ENCODE measurements at regions not wholly inside any gene's neighbourhood (a gene's known extent, or its start where the extent isn't known, plus 50 kb on each side); places are given as distances from the start of the nearest gene placed in this dataset.
"Not testable (repeated sequence)": the region's sequence is repeated elsewhere in the genome, so short reads cannot be mapped to it uniquely, and the experiment has no call there.

GRCh38 chr1:83142802-83143201 lies 856.1 kb downstream of the TTLL7 start:
- H3K9ac ChIP-seq (ENCODE audit: low read length in 3 of 3); H3K36me3 ChIP-seq (ENCODE audit: control insufficient read depth in 2 of 3, insufficient read depth in 3 of 3, low read length in 3 of 3); intact Hi-C loops (cut with DNase I); FAIRE-seq; DNase-seq; H3K4me3 ChIP-seq (ENCODE audit: low read length in 3 of 3); H3K9me3 ChIP-seq (ENCODE audit: control insufficient read depth in 2 of 3, insufficient read depth in 1 of 3, low read length in 3 of 3); H3K27ac ChIP-seq (ENCODE audit: low read depth in 2 of 2, low read length in 2 of 2); H3K4me1 ChIP-seq (ENCODE audit: control insufficient read depth in 2 of 3, insufficient read depth in 2 of 3, low read depth in 1 of 3, low read length in 3 of 3); H3K27me3 ChIP-seq (ENCODE audit: control insufficient read depth, insufficient read depth, low read length): not testable (repeated sequence)

DNA sequence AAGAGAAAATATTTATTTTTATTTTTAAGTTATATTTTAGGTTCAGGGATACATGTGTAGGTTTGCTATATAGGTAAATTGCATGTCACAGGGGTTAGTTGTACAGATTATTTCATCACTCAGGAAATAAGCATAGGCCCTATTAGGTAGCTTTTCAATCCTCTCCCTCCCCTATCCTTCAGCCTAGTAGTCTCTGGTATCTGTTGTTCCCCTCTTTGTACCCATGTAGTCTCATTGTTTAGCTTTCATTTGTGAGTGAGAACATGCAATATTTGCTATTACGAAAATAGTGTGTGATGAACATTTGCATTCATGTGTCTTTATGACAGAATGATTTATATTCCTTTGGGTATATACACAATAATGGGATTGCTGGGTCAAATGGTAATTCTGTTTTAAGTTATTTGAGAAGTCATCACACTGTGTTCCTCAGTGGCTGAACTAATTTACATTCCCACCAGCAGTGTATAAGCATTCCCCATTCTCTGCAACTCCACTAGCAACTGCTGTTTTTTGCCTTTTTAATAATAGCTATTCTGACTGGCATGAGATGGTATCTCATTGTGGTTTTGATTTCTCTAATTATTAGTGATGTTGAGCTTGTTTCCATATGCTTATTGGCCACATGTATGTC lies 863.3 kb downstream of the TTLL7 start:
- H3K9me3 ChIP-seq (ENCODE audit: control insufficient read depth in 2 of 3, insufficient read depth in 1 of 3, low read length in 3 of 3); H3K36me3 ChIP-seq (ENCODE audit: control insufficient read depth in 2 of 3, insufficient read depth in 3 of 3, low read length in 3 of 3); H3K27me3 ChIP-seq (ENCODE audit: control insufficient read depth, insufficient read depth, low read length); H3K4me3 ChIP-seq (ENCODE audit: low read length in 3 of 3); H3K9ac ChIP-seq (ENCODE audit: low read length in 3 of 3); intact Hi-C loops (cut with DNase I); H3K4me1 ChIP-seq (ENCODE audit: control insufficient read depth in 2 of 3, insufficient read depth in 2 of 3, low read depth in 1 of 3, low read length in 3 of 3); H3K27ac ChIP-seq (ENCODE audit: low read depth in 2 of 2, low read length in 2 of 2); FAIRE-seq; DNase-seq: not testable (repeated sequence)

DNA sequence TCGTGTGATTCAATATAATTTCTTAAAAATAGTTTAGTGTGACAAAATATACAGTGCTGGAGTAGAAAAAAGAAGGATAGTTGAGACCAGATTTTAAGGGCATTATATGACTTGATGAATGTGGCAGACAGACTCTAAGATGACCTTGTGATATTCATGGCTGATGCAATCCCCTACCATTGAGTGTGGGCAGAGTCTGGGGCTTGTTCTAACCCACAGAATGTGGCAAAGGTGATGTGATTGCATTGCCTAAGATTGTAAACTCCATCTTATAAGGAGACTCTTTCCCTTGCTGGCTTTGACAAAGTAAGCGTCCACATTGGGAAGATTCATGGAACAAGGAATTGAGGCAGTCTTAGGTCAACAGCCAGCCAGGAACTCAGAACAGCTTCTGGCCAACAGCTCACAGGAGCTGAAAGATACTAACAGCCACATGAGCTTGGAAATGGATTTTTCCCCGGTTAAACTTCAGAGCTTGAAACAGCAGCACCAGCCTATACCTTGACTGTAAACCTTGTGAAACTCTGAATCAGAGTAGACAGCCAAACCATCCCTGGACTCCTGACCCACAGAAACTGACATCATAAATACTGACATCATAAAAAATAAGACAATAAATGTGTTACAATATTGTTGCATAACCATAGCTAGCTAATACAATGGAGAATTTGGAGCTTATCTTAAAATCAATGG lies 864.5 kb downstream of the TTLL7 start:
- DNase-seq; H3K36me3 ChIP-seq (ENCODE audit: control insufficient read depth in 2 of 3, insufficient read depth in 3 of 3, low read length in 3 of 3); H3K4me1 ChIP-seq (ENCODE audit: control insufficient read depth in 2 of 3, insufficient read depth in 2 of 3, low read depth in 1 of 3, low read length in 3 of 3); intact Hi-C loops (cut with DNase I); H3K9ac ChIP-seq (ENCODE audit: low read length in 3 of 3); H3K27me3 ChIP-seq (ENCODE audit: control insufficient read depth, insufficient read depth, low read length); H3K4me3 ChIP-seq (ENCODE audit: low read length in 3 of 3); H3K27ac ChIP-seq (ENCODE audit: low read depth in 2 of 2, low read length in 2 of 2); H3K9me3 ChIP-seq (ENCODE audit: control insufficient read depth in 2 of 3, insufficient read depth in 1 of 3, low read length in 3 of 3); FAIRE-seq: not testable (repeated sequence)

GRCh38 chr1:83131692-83131955 lies 867.3 kb downstream of the TTLL7 start:
- H3K27ac ChIP-seq (ENCODE audit: low read depth in 2 of 2, low read length in 2 of 2), result no peak overlapping the region
- FAIRE-seq (no peak), DNase-seq (no peak)
- no peaks in the 10 kb centered on the region for H3K4me1 ChIP-seq (ENCODE audit: control insufficient read depth in 2 of 3, insufficient read depth in 2 of 3, low read depth in 1 of 3, low read length in 3 of 3)
- no peaks in the 10 kb centered on the region for H3K36me3 ChIP-seq (ENCODE audit: control insufficient read depth in 2 of 3, insufficient read depth in 3 of 3, low read length in 3 of 3)
- H3K9ac ChIP-seq (ENCODE audit: low read length in 3 of 3), result no peak overlapping the region
- H3K27me3 ChIP-seq (ENCODE audit: control insufficient read depth, insufficient read depth, low read length), result no peaks in the 10 kb centered on the region
- no peaks in the 10 kb centered on the region for H3K9me3 ChIP-seq (ENCODE audit: control insufficient read depth in 2 of 3, insufficient read depth in 1 of 3, low read length in 3 of 3)
- no peak overlapping the region for H3K4me3 ChIP-seq (ENCODE audit: low read length in 3 of 3)
- TF ChIP-seq, protein P1, sequence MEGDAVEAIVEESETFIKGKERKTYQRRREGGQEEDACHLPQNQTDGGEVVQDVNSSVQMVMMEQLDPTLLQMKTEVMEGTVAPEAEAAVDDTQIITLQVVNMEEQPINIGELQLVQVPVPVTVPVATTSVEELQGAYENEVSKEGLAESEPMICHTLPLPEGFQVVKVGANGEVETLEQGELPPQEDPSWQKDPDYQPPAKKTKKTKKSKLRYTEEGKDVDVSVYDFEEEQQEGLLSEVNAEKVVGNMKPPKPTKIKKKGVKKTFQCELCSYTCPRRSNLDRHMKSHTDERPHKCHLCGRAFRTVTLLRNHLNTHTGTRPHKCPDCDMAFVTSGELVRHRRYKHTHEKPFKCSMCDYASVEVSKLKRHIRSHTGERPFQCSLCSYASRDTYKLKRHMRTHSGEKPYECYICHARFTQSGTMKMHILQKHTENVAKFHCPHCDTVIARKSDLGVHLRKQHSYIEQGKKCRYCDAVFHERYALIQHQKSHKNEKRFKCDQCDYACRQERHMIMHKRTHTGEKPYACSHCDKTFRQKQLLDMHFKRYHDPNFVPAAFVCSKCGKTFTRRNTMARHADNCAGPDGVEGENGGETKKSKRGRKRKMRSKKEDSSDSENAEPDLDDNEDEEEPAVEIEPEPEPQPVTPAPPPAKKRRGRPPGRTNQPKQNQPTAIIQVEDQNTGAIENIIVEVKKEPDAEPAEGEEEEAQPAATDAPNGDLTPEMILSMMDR (IDR thresholded peaks at IDR 0.05; ENCODE audit: borderline replicate concordance, extremely low read depth, insufficient read depth), result no peak
- intact Hi-C loops (cut with DNase I), result no loop called here

GRCh38 chr1:83130886-83131691 lies 867.8 kb downstream of the TTLL7 start:
- Histone ChIP-seq H3K27me3 (ENCODE audit: control insufficient read depth, insufficient read depth, low read length) (no peaks in the 10 kb centered on the region), H3K4me3 (ENCODE audit: low read length in 3 of 3) (no peak overlapping the region), H3K36me3 (ENCODE audit: control insufficient read depth in 2 of 3, insufficient read depth in 3 of 3, low read length in 3 of 3) (no peaks in the 10 kb centered on the region), H3K9me3 (ENCODE audit: control insufficient read depth in 2 of 3, insufficient read depth in 1 of 3, low read length in 3 of 3) (no peaks in the 10 kb centered on the region), H3K9ac (ENCODE audit: low read length in 3 of 3) (no peak overlapping the region), H3K27ac (ENCODE audit: low read depth in 2 of 2, low read length in 2 of 2) (no peak overlapping the region), H3K4me1 (ENCODE audit: control insufficient read depth in 2 of 3, insufficient read depth in 2 of 3, low read depth in 1 of 3, low read length in 3 of 3) (no peaks in the 10 kb centered on the region)
- intact Hi-C loops (cut with DNase I), result no loop called here
- no peak for FAIRE-seq
- TF ChIP-seq, protein P1 (IDR thresholded peaks at IDR 0.05; ENCODE audit: borderline replicate concordance, extremely low read depth, insufficient read depth), result no peak
- DNase-seq, result no peak
